CD4-positive, alpha-beta T cell treated with Interleukin-6 for 4 hours (primary cell): ENCODE measurements at regions not wholly inside any gene's neighbourhood (a gene's known extent, or its start where the extent isn't known, plus 50 kb on each side); places are given as distances from the start of the nearest gene placed in this dataset.

Experiments
- DNase-seq: peaks from one replicate; pipeline ENCODE4 v3.0.0-alpha.2; 2020; ENCODE audit warnings: mixed read lengths

DNA sequence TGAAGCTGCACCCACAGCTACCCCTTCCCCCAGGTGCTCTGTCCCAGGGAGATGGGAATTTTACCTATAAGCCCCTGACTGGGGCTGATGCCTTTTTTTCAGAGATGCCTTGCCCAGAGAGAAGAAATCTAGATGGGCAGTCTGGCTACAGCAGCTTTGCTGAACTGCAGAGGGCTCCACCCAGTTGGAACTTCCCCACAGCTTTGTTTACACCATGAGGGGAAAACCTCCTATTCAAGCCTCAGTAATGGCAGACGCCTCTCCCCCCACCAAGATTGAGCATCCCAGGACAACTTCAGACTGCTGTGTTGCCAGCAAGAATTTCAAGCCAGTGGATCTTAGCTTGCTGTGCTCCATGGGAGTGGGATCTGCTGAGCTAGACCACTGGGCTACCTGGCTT, 122.6 kb upstream of the MOCS1 start:
- no peak for DNase-seq

DNA sequence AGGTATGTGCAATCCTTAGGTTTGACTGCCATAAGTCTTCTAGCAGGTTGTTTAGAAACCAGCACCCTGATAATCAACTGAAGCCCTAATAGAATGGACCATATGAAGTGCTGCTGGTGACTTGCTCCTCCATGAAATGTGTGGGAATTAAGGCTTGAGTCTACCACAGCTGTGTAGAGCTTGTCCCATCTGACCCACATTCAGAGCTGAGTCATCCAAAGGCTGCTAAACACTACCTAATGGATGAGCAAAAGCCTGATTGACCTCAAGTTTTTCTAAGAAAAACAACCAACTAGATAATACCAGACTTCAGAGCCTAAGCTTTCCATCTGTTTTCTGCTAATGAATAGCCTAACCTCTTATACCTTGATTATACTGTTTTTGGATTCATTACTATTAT, 120.3 kb upstream of the MOCS1 start:
- no peak for DNase-seq

DNA sequence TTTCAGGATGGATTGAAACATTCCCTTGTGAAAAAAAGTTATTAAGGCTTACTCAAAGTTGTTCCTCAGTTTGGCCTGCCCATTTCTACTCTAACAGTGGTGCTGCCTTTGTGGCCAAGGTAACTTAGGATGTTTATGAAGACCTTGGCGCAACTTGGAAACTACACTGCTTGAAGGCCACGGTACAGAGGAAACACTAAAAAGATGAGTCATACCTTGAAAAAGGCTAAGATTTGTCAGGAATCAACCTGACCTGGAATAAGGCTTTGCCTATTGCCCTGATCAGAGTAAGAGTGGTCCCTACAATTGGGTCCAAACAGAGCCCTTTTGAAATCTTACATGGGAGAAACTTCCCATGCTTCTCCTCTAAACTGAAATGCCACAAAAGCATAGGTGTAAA, 119.9 kb upstream of the MOCS1 start:
- DNase-seq, result no peak

DNA sequence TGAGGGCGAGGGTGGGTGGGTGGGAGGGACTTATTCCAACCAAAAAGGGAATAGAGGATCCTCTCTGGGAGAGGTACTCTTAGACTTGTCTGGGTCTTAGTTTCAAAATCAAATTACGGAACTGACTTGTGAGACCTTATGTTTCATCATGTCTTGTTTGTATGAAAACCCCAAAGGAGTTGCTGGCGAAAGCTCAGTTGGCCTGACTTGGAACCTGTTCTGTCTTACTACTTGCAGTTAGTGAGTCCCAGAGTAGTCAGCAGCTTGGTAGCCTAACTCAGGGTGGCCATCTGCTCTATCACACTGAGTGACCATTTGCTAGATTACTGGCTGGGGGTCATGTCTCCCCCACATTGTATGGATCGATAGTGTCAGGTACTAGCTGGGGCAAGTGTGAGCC, 114.9 kb upstream of the MOCS1 start:
- no peak for DNase-seq

DNA sequence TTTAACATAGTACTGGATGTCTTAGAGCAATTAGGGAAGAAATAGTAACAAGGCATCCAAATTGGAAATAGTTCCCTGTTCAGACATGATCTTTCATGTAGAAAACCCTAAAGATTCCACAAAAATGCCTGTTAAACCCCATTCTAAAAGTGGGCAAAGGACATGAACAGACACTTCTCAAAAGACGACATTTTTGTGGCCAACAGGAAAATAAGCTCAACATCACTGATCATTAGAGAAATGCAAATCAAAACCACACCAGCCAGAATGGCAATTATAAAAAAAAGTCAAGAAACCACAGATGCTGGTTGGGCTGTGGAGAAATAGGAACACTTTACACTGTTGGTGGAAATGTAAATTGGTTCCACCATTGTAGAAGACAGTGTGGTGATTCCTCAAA, 109.9 kb upstream of the MOCS1 start:
- DNase-seq, result no peak

DNA sequence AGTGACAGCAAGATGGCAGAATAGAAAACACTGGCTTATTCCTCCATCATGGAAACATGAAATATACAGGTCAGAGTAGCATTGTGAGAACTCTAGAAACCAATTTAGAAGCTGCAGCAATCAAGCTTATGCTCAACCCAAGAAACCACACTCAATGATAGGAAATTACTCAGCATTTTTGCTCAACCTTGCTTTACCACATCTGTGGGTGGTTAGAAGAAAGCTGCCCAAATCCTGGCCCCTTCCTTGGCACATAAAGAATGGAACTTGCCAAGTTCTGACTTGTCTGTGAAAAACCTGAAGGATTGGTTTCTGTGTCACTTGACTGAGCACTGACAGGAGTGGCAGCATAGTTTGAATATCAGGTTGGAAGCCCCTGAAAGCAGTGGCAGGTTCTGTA, 108.0 kb upstream of the MOCS1 start:
- no peak for DNase-seq

DNA sequence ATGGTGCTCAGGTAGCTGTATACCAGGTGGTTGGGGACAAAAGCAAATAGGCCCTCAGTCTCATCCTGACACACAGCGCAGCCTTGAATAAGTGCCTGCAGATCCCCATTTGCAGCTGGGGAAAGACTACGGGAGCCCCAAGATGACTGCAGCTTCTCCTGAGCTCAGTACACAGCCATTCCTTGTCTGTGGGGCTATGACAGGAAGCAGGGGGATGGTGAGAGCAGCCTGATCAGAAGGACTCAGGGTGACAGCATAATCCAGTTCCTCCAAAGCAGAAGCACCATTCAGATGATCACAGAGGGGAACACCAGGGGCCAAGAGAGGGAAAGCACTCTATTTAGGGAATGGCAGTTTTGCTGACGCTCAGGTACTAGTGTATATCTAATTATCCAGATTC, 104.8 kb upstream of the MOCS1 start:
- DNase-seq, result no peak

DNA sequence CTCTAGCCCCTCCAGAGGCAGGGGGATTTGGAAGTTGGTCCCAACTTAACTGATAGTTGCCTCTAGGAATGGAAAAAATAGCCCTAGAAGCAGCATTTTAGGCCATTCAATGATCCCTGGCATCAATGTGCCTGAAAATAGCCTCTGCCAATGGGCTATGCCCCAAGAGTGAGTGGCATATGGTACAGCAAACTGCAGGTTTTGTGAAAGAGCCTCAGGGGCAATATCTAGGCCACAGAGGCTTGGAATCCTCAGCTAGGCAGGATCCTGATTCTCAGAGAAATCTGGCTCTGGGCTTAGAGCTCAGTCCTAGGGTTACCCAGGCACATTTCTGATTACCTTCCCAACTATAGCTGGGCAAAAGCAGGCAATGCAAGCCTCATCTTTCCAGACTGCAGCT, 104.4 kb upstream of the MOCS1 start:
- DNase-seq, result no peak

DNA sequence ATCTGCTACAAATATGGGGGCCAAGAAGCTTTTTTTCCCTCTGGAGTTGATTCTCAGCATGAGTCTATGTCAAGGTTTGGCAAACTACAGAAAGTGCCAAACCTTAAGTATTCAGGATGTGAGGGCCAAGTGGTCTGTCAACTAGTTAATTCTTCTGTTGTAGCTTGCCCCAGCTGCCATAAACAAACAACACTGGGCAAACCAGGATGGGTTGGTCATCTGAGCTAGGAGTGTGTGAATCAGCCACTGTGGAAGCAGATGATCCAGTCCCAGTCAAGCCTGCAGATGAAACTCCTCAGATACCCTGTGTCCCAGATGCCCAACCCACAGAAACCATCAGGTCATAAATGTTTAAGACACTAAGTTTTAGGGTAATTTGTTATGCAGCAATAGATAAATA, 103.0 kb upstream of the MOCS1 start:
- DNase-seq, result no peak

DNA sequence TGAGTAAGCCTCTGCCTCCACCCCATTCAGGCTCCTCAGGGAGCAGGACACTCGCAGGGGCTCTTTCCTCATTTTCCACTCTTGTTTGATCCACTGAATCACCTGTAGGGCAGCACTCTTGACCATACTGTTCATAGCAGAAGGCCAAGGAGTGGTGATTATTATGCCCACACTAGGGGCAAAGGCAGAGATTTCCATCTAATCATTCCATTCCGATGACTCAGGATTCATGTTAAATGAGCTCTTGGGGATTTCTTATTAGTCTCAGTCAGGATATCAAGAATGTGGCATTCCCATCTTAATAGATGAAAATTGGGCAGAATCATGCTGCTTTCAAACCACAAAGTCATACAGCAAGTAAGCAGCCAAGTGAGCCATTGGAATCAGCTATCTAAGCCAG, 101.9 kb upstream of the MOCS1 start:
- DNase-seq, result no peak

DNA sequence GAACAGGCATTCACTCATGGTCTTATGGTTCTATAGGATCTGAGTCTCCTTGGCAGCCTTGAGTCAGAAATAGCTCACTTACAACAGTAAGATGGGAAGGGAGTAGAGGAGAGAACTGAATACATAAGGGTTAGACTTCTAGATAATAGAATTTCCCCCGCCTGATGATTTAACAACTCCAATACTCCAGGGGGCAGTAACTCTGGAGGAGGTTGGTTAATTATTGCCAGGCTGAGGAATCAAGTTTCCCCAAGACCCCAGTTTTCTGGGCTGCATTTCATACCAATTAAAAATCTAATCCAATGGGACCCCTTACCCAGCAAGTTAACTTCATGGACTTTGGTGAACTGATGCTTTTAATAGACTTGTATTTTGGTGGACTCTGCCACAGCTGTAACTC, 94.2 kb upstream of the MOCS1 start:
- no peak for DNase-seq

DNA sequence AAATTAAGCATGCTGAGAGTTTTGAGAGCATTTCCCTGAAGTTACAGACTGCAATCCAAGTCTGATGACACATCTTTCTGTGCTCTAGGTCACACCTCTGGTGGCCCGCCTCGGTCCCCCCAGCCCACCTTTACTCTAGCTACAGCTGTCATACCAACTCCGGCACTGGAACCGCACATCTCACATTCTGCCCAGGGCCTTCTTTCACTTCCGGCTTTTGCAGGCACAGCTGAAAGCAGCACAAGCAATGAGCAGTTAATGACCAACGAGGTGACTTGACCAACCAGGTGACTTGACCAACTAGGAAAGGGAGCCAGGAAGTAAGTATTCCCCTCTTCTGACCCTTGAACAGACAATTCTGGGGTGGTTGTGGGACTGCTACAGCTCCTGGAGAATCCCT, 88.6 kb upstream of the MOCS1 start:
- DNase-seq, result no peak

DNA sequence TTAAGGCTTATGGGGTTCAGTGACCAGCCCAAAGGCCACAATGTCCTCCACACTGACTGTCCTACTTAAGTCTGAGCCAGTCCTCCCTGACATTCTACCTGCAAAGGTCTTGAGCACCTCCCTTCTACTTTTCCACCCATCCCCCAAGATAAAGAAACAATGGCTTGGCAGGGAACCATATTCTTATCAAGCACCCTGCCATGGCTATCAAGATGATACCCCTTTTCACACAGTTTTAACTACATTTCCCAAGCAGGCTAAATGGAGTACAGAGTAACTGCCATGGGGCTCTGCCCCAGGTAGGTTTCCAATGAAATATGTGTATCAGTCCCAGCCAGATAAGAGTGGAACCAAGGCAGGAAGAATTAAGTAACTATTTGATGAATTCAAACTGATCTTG, 85.9 kb upstream of the MOCS1 start:
- DNase-seq, result no peak

DNA sequence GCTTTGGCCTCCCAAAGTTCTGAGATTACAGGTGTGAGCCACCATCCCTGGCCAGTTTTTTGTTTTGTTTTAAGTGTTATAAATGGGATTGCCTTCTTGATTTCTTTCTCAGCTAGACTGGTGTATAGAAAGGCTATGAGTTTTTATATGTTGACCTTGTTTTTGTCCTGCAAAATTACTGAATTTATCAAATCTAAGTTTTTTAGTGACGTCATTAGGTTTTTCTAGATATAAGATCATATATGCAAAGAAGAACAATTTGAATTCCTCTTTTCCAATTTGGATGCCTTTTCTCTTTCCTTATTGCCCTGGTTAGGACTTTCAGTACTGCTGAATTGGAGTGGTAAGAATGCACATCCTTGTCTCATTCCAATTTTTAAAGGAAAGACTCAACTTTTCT, 81.3 kb upstream of the MOCS1 start:
- no peak for DNase-seq

DNA sequence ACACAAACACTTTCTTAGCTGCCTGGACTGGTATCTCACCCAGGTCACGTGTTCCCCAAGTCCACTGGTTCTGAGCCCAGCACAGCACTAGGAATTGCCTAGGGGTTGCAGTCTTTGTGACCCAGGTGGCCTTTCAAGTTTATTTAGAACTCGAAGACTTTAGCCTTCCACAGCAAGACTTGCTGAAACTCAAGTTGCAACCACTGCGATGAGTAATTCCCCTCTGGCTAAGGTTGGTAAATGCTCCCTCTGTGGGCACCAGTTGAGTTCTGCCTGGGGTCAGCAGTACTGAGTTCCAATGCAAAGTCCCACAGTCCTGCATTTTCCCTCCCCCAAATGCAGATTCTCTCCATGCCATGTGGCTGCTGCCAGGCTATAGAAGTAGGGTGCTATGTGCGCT, 77.6 kb upstream of the MOCS1 start:
- DNase-seq, result no peak

DNA sequence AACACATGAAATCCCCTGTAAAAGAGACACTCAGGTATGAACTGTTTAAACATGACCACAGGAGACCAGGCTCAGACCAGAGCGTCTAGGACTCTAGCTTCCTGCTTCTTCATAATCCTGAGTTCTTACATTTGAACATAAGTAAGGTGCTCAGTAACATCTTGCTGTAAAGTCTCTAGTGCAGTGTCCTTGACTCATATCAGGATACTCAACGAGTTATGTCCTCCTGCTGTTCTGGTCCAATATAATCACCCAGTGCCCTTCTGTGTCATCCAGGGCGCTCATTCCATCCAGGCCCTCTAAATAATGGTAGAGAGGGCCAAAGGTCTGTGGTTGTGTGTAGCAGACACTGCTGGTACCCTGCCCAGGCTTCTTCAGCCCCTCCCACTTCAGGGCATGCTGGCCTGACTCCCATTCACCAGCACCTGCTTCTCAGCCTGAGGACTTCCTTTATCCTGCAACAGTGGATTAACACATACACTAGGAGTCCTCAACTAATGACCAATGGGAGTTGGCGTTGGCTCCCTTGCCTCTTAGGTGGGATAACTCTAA, 66.8 kb upstream of the MOCS1 start:
- DNase-seq, result no peak

DNA sequence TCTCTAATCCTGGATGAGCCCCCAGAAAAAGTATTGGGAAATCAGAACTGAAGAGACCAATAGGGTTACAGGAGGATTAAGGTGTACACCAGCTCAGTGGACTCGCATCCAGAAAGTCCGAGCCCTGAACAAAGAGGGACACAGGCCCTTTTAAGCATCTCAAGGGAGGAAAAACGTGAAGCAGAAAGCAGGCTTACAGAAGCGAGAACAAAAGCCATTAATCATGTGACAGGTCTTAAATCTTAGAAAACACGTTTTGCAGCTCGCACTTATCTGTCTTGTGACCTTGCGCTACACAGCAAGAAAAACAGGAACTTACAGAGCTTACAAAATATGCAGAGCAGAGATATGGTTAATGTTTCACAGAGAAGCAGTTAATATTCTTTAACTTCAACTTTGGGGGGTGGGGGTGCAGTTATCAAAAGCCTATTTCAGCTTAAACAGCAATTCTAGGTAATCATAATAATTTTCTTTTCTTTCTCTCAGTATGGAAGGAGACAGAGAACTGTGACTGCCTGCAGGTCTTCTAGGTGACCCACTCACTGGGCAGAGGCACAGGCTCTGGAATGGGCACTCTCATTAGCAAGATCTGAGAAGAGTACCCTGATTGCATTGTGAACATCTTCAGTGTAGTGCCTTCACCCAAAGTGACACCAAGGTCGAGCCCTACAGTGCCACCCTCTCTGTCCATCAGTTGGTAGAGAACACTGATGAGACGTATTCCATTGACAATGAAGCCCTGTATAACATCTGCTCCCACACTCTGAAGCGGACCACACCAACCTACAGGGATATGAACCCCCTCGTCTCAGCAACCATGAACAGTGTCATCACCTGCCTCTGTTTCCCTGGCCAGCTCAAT, 65.0 kb upstream of the MOCS1 start:
- DNase-seq, result no peak

DNA sequence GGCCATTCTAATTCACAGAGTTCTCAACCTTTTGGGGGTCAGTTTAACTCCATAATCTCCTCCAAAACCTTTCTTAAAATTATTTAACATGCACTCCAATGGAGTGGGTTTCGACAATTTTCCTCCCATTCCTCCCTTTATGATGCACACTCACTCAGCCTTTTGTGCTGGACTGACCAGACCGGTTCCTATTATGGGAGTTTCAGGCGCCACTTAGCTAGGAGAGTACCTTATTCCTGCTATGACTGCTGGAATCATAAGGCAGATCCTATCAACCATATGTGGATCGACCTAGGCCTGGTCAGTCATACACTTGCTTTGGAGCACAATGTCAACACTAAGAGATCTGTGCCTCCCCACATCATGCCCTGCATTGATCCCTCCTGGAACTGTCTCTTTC, 63.9 kb upstream of the MOCS1 start:
- no peak for DNase-seq

DNA sequence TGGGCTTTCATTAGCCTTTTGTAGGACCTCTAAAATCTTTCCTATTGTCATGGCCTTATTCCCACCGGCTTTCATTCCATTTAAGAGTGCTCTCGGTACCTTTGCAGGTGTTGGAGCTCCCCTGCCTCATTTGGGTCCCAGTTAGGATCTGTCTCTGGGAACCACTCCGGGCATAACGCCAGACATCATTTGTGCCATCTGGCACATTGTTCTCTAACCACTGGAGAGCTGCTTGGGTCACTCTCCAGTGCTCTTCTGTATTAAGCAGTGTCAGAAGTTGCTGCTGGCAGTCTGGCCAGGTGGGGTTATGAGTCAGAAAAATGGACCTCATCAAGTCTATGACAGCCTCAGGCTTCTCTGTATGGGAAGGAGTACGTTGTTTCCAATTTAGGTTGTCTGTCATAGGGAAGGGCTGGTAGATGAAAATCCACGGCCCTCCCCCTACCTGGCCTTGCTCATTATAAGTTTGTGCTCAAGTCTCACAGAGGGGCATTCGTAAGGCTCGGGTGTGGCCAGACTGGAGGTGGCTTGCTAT, 62.9 kb upstream of the MOCS1 start:
- DNase-seq, result no peak

DNA sequence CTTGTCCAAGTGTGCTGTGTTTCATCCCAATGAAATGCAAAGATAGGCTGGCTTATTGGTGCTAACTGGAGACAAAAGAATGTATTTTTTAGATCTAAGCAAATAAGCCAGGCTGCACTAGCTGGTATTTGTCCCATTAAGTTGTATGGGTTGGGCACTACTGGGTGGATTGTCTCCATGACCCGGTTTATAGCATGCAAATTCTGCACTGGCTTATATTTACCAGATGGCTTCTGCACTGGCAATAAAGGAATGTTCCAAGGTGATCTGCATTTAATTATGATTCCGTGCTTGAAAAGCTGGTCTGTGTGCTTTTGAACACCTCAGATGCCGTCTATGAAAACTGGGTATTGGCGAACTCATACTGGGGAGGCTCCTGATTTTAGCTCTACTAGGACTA, 61.4 kb upstream of the MOCS1 start:
- no peak for DNase-seq

DNA sequence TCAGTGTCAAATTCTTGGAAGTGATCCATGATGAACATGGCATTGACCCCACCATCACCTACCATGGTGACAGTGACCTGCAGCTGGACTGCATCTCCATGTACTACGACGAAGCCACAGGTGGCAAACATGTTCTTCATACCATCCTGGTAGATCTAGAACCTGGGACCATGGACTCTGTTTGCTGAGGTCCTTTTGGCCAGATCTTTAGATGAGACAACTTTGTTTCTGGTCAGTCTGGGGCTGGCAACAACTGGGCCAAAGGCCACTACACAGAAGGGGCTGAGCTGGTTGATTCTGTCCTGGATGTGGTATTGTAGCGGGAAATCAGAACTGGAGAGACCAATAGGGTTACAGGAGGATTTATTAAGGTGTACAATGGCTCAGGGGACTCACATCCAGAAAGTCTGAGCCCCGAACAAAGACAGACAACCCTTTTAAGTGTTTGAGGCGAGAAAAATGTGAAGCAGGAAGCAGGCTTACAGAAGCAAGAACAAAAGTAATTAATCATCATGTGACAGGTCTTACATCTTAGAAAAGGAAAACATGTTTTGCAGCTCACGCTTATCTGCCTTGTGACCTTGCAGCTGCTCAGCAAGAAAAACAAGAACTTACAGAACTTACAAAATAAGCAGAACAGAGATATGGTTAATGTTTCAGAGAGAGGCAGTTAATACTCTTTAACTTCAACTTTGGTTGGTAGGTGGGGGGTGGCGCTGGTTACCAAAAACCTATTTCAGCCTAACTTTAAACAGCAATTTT, 58.8 kb upstream of the MOCS1 start:
- DNase-seq, result no peak
